IgD-negative memory B cell (primary cell): ENCODE measurements at regions not wholly inside any gene's neighbourhood (a gene's known extent, or its start where the extent isn't known, plus 50 kb on each side); places are given as distances from the start of the nearest gene placed in this dataset.

ENCODE experiments used
- H3K27ac Mint-ChIP-seq, 3 donors: one replicate each; pipeline ENCODE4 v1.8.0; 2020 to 2022; ENCODE audit warnings: mild to moderate bottlenecking in 3 of 3, mixed read lengths in 3 of 3, moderate library complexity in 1 of 3
- H3K27me3 Mint-ChIP-seq: one replicate; pipeline ENCODE4 v1.8.0; 2021; ENCODE audit warnings: mixed read lengths
- H3K36me3 Mint-ChIP-seq: one replicate; pipeline ENCODE4 v1.8.0; 2020; ENCODE audit warnings: mild to moderate bottlenecking, mixed read lengths
- H3K4me1 Mint-ChIP-seq, 3 donors: one replicate each; pipeline ENCODE4 v1.8.0; 2020 to 2022; ENCODE audit warnings: mixed read lengths in 3 of 3, mild to moderate bottlenecking in 1 of 3
- H3K4me3 Mint-ChIP-seq, 4 donors: one replicate each; pipeline ENCODE4 v1.8.0; 2020 to 2022; ENCODE audit warnings: mild to moderate bottlenecking in 4 of 4, mixed read lengths in 4 of 4, moderate library complexity in 3 of 4
- H3K9me3 Mint-ChIP-seq, 3 donors: one replicate each; pipeline ENCODE4 v1.8.0; 2020 to 2021; ENCODE audit warnings: mixed read lengths in 3 of 3, mild to moderate bottlenecking in 1 of 3

DNA sequence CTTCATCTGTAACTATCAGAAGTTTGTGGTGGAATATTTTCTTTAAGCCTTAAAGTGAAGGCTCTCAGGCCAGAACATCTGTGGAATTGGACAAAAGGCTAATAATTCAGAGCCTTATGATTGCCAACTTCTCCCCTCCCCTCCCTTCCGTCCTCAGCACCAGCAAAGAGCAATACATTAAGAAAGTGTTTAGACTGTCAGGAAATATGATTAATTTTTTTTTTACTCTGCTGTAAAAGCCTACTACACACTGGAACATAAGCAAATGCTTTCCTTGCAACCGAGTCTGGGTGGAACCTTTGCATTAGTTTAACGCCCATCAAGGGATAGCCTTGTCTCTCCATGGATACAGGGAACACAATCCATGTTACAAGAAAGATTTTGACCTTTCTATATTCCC lies 110.3 kb upstream of the TARS1 start:
- Mint-ChIP-seq H3K36me3 (no peaks in the 10 kb centered on the region), H3K27ac (no peak overlapping the region)

DNA sequence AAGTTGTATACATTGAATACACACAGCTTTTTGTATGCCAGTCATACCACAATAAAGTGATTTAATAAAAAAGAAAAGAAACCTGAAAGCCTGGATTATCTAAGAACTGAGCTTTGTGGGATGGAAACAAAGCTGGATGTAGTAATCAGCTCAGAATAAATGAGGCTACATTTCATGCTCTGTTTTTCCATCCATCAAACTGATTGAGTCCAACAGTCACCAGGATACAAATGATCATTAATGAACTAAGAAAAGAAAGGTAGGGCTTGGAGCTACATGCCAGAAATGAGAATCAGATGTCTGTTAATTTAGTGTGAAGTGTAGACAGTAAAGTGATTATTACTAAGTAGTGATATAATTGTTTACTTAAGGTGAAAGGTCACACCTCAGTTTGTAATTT lies 109.8 kb upstream of the TARS1 start:
- H3K36me3 Mint-ChIP-seq: no peaks in the 10 kb centered on the region
- H3K27ac Mint-ChIP-seq: no peak overlapping the region
- H3K4me3 Mint-ChIP-seq: no peak overlapping the region
- H3K4me1 Mint-ChIP-seq: no peaks in the 10 kb centered on the region
- H3K9me3 Mint-ChIP-seq: no peaks in the 10 kb centered on the region
- peaks cover 3% of the 10 kb centered on the region for H3K27me3 Mint-ChIP-seq

More for the DNA sequence above, 110.3 kb upstream of the TARS1 start:
- Mint-ChIP-seq H3K27me3 (peaks cover 3% of the 10 kb centered on the region), H3K4me3 (no peak overlapping the region), H3K4me1 (no peaks in the 10 kb centered on the region), H3K9me3 (no peaks in the 10 kb centered on the region)

DNA sequence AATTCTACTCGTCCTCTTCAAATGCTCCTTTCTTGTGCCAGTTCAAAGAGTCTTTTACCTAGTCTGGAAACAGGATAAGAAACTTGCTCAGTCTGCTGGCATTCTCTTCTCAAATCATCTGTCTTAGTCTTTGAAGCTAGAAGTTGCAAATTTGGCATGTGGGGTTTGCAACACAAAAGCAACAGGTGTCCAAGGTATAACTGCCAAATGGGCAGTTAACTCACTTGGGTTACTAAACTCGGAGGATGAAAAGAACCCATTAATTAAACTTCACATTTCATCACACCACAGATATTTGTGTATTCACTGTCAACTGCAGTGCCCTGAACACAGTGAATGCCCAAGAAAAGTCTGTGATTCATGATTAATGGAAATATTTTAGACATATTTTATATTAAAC lies 108.0 kb upstream of the TARS1 start:
- Mint-ChIP-seq H3K27ac (no peak overlapping the region), H3K9me3 (no peaks in the 10 kb centered on the region), H3K36me3 (no peaks in the 10 kb centered on the region), H3K4me3 (no peak overlapping the region), H3K27me3 (peaks cover 3% of the 10 kb centered on the region), H3K4me1 (no peaks in the 10 kb centered on the region)

DNA sequence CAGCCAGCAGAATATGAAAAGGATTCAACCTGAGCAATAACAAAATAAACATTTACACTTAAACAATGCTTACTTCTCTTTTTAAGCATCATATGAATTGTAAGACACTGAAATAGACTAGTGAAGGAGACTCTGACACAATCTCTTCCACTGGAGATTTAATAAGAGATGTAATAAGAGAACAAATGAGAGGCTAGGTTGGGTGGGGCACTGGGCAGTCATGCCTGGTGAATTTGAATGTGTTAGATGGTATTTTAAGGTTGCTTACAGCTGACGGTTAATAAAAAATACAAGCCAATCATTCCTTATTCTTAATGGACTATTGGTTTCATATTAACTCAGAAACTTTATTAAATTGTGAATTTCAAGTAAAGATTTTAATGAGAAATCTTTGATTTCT lies 105.9 kb upstream of the TARS1 start:
- Mint-ChIP-seq H3K36me3 (no peaks in the 10 kb centered on the region), H3K27me3 (peaks cover 3% of the 10 kb centered on the region), H3K4me3 (no peak overlapping the region), H3K27ac (no peak overlapping the region), H3K4me1 (no peaks in the 10 kb centered on the region), H3K9me3 (peaks cover 0 to 3% (median 0%) of the 10 kb centered on the region in 3 donors)

DNA sequence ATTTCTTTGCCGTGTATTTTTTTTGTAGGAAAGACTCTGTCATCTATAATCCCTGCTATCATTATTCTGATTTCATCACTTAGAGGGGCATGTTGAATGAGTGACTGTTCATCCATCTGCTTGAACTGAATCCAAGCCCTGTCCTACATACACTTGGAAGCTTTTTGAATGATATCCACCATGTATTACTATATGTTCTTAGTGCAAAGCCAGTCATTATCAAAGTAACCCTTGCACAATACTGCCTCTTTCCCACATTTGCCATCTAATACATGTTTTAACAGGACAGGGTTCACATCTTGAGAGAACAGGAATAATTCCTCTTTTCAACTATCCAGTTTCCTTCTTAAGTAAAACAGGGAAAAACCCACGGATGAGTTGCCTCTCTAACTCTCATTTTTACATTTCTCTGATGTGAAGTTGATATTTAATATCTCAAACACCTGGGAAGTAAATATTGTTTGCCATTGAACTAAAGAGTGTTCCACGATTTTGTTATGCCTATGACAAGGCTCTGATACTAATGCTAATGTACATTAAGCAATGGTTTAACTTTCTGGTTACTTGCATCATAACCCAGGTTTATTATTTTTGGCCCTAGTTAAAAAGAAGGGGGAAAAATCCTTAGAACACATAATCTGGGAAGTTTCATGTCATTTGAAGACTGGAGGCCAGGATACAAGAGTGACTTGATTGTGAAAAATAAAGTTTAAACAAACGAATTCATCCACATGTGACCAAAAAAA lies 103.7 kb upstream of the TARS1 start:
- H3K4me1 Mint-ChIP-seq: no peaks in the 10 kb centered on the region
- no peaks in the 10 kb centered on the region for H3K36me3 Mint-ChIP-seq
- peaks cover under 1% of the 10 kb centered on the region for H3K27me3 Mint-ChIP-seq
- H3K4me3 Mint-ChIP-seq: no peak overlapping the region
- H3K27ac Mint-ChIP-seq: no peak overlapping the region
- peaks cover 0 to 4% (median 0%) of the 10 kb centered on the region in 3 donors for H3K9me3 Mint-ChIP-seq

DNA sequence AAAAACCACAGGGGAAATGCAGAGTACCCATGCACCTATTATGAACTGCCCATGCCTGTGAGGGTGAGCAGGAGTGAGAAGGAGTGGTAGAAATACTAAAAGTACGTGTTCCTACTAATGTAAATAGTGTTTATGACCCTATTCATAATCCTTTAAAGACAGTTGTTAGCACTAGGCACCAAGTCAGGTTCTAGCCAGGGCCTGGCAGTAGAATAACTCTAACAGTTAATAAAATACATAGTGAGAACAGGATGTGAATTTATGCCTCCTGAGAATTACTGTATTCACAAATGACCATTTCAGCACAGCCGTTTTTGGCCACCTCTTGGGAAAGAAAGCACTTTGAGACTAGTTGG lies 103.2 kb upstream of the TARS1 start:
- Mint-ChIP-seq H3K27me3 (no peaks in the 10 kb centered on the region), H3K4me3 (no peak overlapping the region), H3K4me1 (no peaks in the 10 kb centered on the region), H3K9me3 (peaks cover 0 to 4% (median 0%) of the 10 kb centered on the region in 3 donors), H3K36me3 (no peaks in the 10 kb centered on the region), H3K27ac (no peak overlapping the region)

DNA sequence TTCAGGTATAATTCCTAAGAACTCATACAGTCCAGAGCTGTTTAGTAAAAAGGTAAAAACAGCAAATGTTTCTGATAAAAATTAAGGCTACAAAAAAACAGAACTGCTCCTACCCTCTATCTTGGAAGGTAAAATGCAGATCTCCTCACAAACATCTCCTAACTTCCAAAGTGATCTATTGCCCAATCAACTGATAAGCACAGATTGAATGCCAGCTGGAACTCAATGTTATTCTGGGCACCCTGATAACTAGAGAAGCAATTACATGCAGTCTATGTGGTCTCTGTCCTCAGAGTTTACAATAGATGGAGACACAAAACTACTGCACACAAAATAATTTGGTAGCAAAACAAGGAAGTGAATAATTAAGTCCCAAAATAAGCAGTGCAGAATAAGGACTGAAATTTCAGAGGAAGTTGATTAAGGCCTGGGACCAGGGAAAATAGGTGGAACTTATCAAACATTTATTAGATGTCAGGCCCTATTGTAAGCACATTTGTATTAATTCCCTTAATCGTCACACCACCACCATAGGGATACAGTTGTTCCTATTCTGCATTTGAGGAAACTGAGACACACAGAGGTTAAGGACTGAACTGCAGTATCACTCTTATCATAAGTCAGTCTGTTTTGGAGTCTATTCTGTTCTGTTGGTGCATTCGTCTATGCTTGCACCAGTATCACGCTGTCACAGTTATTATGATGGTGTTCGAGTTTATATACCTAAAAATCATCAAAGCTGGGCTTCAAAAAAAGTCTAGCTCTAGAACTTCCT lies 102.2 kb upstream of the TARS1 start:
- Mint-ChIP-seq H3K4me3 (no peak overlapping the region), H3K9me3 (peaks cover 0 to 4% (median 0%) of the 10 kb centered on the region in 3 donors), H3K4me1 (no peaks in the 10 kb centered on the region), H3K27ac (no peak overlapping the region), H3K36me3 (no peaks in the 10 kb centered on the region), H3K27me3 (no peaks in the 10 kb centered on the region)

DNA sequence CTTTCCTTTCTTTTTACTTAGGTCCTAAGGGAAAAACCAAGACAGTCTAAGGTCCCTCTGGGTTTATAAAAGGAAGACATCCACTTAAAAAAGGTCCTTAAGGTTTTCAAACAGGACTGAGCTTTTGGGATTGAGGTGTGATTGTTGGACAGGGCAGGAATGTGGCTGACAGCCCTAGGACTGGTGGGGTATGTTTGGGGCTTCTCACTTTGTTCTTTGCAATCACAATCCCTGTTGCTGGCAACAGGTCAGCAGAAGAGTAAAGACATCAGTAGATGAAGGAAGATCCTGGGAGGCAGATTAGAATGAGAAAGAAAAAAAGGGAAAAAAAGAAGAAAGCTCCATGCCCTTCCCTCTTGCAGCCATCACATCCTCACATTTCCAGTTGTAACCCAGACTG lies 101.4 kb upstream of the TARS1 start:
- Mint-ChIP-seq H3K4me3 (no peak overlapping the region), H3K27ac (no peak overlapping the region), H3K4me1 (no peaks in the 10 kb centered on the region), H3K36me3 (no peaks in the 10 kb centered on the region), H3K9me3 (peaks cover 0 to 4% (median 0%) of the 10 kb centered on the region in 3 donors), H3K27me3 (no peaks in the 10 kb centered on the region)

DNA sequence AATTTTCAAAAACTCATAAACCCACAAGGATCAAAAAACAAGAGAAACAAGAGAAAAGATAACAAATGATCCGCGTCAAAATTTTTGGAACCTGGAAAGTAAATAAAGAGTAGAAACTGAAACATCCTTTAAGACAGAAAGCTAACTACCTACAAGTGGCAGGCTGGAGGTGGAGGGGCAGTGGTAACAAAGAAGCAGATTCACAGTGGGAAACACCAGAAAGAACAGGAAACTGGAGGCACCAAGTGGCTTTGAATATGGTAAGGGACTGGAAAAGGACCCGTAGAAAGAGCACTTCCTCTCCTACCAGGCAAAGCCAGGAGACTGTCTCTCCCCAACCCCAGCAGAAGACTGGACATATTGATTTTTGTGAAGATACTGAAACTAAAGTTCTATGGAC lies 100.6 kb upstream of the TARS1 start:
- H3K4me1 Mint-ChIP-seq: peaks cover 0 to under 1% (median 0%) of the 10 kb centered on the region in 3 donors
- no peaks in the 10 kb centered on the region for H3K36me3 Mint-ChIP-seq
- no peak overlapping the region for H3K4me3 Mint-ChIP-seq
- no peak overlapping the region for H3K27ac Mint-ChIP-seq
- H3K27me3 Mint-ChIP-seq: no peaks in the 10 kb centered on the region
- peaks cover 0 to 4% (median 0%) of the 10 kb centered on the region in 3 donors for H3K9me3 Mint-ChIP-seq

DNA sequence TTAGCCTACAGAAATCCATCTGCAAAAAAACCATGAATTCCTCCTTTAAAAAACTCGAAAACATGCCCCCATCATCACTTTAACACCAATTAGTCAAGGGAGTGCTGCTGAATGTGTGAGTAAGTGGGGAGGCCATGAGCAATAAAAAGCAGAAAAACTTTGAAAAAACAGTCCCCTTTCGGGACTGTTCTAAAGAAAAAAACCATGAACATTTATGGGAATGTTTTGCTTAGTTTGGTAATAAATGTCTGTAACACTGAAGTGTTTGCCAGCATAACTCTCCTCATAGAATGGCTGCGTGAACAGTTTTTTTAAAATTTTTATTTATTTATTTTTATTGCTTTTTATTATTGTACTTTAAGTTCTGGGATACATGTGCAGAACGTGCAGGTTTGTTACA lies 99.4 kb upstream of the TARS1 start:
- H3K27me3 Mint-ChIP-seq: no peaks in the 10 kb centered on the region
- H3K4me3 Mint-ChIP-seq: no peak overlapping the region
- no peak overlapping the region for H3K27ac Mint-ChIP-seq
- peaks cover 0 to 1% (median 0%) of the 10 kb centered on the region in 3 donors for H3K4me1 Mint-ChIP-seq
- no peaks in the 10 kb centered on the region for H3K36me3 Mint-ChIP-seq
- H3K9me3 Mint-ChIP-seq: peaks cover 0 to 4% (median 0%) of the 10 kb centered on the region in 3 donors

DNA sequence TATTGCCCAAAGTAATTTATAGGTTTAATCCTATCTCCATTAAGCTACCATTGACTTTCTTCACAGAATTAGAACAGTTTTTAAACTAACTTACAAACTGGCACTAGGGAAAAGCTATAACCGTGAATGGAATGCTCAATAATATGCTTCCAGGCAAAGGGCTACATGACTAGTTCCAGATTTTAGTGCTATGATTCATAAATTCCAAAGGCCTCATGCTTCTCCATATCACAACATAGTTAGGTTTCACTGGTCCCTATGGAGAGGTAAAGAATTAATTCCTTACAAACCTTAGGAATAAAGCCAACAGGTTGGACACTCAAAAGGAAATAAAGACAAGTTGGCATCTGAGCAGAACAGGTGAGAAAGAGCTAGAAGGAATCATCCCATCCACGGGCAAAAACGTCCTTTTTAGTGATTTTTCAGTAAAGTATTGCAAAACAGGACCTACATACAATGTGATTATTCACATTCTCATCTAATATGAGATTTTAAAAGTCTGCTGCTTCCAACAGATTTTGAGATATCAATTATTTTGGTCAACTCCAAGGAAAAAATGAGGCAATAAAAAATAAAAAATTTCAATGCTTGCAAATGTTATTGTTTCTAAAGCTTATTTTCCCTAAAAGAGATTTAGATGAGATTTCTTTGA lies 97.0 kb upstream of the TARS1 start:
- Mint-ChIP-seq H3K4me1 (peaks cover 0 to 1% (median 0%) of the 10 kb centered on the region in 3 donors), H3K4me3 (no peak overlapping the region), H3K27ac (no peak overlapping the region), H3K27me3 (no peaks in the 10 kb centered on the region), H3K36me3 (no peaks in the 10 kb centered on the region), H3K9me3 (peaks cover 0 to 4% (median 0%) of the 10 kb centered on the region in 3 donors)

DNA sequence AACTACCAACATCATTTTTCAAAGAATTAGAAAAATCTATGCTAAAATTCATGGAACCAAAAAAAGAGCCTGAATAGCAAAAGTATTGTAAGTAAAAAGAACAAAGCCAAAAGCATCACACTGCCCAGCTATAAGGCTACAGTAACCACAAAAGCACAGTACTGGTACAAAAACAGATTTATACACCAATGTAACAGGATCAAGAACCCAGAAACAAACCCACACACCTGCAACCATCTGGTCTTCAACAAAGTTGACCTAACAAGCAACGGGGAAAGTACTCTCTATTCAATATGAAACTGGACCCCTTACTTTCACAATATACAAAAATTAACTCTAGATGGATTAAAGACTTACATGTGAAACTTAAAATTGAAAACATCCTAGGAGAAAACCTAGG lies 94.2 kb upstream of the TARS1 start:
- Mint-ChIP-seq H3K9me3 (peaks cover 0 to 4% (median 0%) of the 10 kb centered on the region in 3 donors), H3K27me3 (no peaks in the 10 kb centered on the region), H3K4me3 (no peak overlapping the region), H3K4me1 (peaks cover 0 to 1% (median 0%) of the 10 kb centered on the region in 3 donors), H3K36me3 (no peaks in the 10 kb centered on the region), H3K27ac (no peak overlapping the region)

DNA sequence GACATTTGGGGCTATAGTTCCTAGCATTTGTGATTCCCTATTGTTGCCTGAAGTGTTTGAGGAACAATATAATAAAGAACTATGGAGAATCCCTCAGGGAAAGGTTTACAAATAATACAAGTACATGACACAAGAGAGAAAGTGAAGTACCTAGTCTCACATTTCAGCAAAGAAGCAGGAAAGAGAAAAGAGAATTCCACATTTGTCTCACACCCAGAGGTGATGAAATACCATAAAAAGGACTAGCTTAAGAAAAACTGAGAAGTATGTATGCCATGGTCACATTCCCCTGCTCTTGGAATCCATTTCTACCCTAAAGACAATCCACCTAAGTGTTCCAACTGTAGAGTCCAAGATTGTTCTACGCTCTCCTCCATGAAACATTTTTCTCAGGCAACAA lies 79.0 kb upstream of the TARS1 start:
- H3K9me3 Mint-ChIP-seq: peaks cover 2 to 5% (median 5%) of the 10 kb centered on the region in 3 donors
- H3K4me3 Mint-ChIP-seq: no peak overlapping the region
- peaks cover 6 to 10% (median 10%) of the 10 kb centered on the region in 3 donors for H3K4me1 Mint-ChIP-seq
- H3K36me3 Mint-ChIP-seq: peaks cover 3% of the 10 kb centered on the region
- H3K27me3 Mint-ChIP-seq: peaks cover 2% of the 10 kb centered on the region
- H3K27ac Mint-ChIP-seq: no peak overlapping the region

DNA sequence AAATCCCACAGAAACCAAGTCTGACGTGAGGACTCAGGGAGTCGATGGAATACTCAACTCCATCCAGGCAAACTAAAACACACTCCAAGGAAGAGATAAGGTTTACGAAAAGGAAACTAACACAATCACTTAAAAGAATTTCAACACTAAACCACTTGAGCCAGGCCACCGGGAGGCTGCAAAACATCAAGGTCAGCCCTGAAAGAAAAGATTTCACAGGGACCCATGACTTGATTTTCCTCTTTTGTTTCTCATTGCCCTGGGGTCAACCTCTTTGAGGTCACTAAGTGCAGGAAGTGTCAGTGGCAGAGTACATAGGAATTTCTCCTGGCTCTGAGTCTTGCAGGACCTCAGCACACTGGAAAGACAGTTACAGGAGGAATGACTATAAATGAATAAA lies 77.8 kb upstream of the TARS1 start:
- no peak overlapping the region for H3K27ac Mint-ChIP-seq
- peaks cover 2% of the 10 kb centered on the region for H3K27me3 Mint-ChIP-seq
- peaks cover 3% of the 10 kb centered on the region for H3K36me3 Mint-ChIP-seq
- peaks cover 6 to 10% (median 10%) of the 10 kb centered on the region in 3 donors for H3K4me1 Mint-ChIP-seq
- peaks cover 2 to 5% (median 5%) of the 10 kb centered on the region in 3 donors for H3K9me3 Mint-ChIP-seq
- peak overlapping the region in 1 of 4 donors; percentile 67 for H3K4me3 Mint-ChIP-seq

DNA sequence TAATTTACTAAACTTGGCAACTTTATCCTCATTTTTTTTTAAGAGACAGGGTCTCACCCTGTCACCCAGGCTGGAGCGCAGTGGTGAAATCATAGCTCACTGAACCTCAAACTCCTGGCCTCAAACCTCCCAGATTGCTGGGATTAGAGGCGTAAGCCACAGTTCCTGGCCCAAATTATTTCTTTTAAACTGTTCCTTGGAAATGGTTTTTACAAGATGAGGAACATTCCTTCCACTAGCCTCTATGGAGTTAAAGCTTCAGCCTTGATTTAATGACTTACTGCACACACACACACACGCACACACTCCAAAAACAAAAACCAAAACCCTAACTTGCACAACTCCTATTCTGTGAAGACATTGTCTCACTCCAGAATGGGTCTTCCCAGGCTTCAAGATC lies 77.2 kb upstream of the TARS1 start:
- H3K9me3 Mint-ChIP-seq: peaks cover 2 to 5% (median 3%) of the 10 kb centered on the region in 3 donors
- H3K36me3 Mint-ChIP-seq: peaks cover 3% of the 10 kb centered on the region
- H3K27ac Mint-ChIP-seq: peak overlapping the region in 1 of 3 donors; percentile 9
- peaks cover 6 to 10% (median 10%) of the 10 kb centered on the region in 3 donors for H3K4me1 Mint-ChIP-seq
- H3K4me3 Mint-ChIP-seq: no peak overlapping the region
- H3K27me3 Mint-ChIP-seq: peaks cover 2% of the 10 kb centered on the region
